ENCODE measurements at regions not wholly inside any gene's neighbourhood (a gene's known extent, or its start where the extent isn't known, plus 50 kb on each side); places are given as distances from the start of the nearest gene placed in this dataset.

- Histone ChIP-seq H3K4me3 (no peak overlapping the region), H3K9me3 (no peaks in the 10 kb centered on the region), H3K27ac (no peak overlapping the region), H3K27me3 (no peaks in the 10 kb centered on the region), H3K4me1 (no peaks in the 10 kb centered on the region), H3K36me3 (replicated peaks in 1 of 2; ENCODE audit: insufficient read depth in 1 of 2, low read depth in 2 of 2) (no peaks in the 10 kb centered on the region)
- intact Hi-C loops (cut with DNase I): no loop called here
- TF ChIP-seq POLR2A (IDR thresholded peaks at IDR 0.05): no peak
- TF ChIP-seq CTCF (IDR thresholded peaks at IDR 0.05): no peak
- DNase-seq (no peak), ATAC-seq (no peak)
- 89 to 91% methylated on average over 2 of the region's 2 CpGs for WGBS, 2 donors
Measured at GRCh38 chr13:50722440-50723125, 120.9 kb downstream of the DLEU7 start.

GRCh38 chr13:50724438-50724837 is 119.1 kb downstream of the DLEU7 start:
- no peak for DNase-seq
- intact Hi-C loops (cut with DNase I): no loop called here
- no peaks in the 10 kb centered on the region for H3K36me3 ChIP-seq (replicated peaks in 1 of 2; ENCODE audit: insufficient read depth in 1 of 2, low read depth in 2 of 2)
- no peaks in the 10 kb centered on the region for H3K27me3 ChIP-seq
- no peaks in the 10 kb centered on the region for H3K4me1 ChIP-seq
- no peak overlapping the region for H3K27ac ChIP-seq
- no peak for TF ChIP-seq CTCF (IDR thresholded peaks at IDR 0.05)
- TF ChIP-seq POLR2A (IDR thresholded peaks at IDR 0.05): no peak
- H3K9me3 ChIP-seq: no peaks in the 10 kb centered on the region
- no peak for ATAC-seq
- 91 to 92% methylated on average over 4 of the region's 4 CpGs for WGBS, 2 donors
- H3K4me3 ChIP-seq: no peak overlapping the region

GRCh38 chr13:50724913-50725312 is 118.6 kb downstream of the DLEU7 start:
- H3K27me3 ChIP-seq: no peaks in the 10 kb centered on the region
- intact Hi-C loops (cut with DNase I): no loop called here
- H3K27ac ChIP-seq: no peak overlapping the region
- no peaks in the 10 kb centered on the region for H3K9me3 ChIP-seq
- ATAC-seq: no peak
- WGBS, 2 donors: 44 to 60% methylated on average over 5 of the region's 5 CpGs
- H3K4me3 ChIP-seq: no peak overlapping the region
- TF ChIP-seq POLR2A (IDR thresholded peaks at IDR 0.05): no peak
- no peak for TF ChIP-seq CTCF (IDR thresholded peaks at IDR 0.05)
- DNase-seq: peak in 2 of 4 donors; percentile 17 to 19
- no peaks in the 10 kb centered on the region for H3K36me3 ChIP-seq (replicated peaks in 1 of 2; ENCODE audit: insufficient read depth in 1 of 2, low read depth in 2 of 2)
- H3K4me1 ChIP-seq: no peaks in the 10 kb centered on the region

GRCh38 chr13:50726164-50726563 is 117.3 kb downstream of the DLEU7 start:
- DNase-seq (no peak), ATAC-seq (no peak)
- intact Hi-C loops (cut with DNase I): no loop called here
- no peaks in the 10 kb centered on the region for H3K4me1 ChIP-seq
- no peak overlapping the region for H3K4me3 ChIP-seq
- H3K27me3 ChIP-seq: no peaks in the 10 kb centered on the region
- TF ChIP-seq POLR2A (IDR thresholded peaks at IDR 0.05): no peak
- TF ChIP-seq CTCF (IDR thresholded peaks at IDR 0.05): no peak
- 78 to 81% methylated on average over 4 of the region's 4 CpGs for WGBS, 2 donors
- no peaks in the 10 kb centered on the region for H3K36me3 ChIP-seq (replicated peaks in 1 of 2; ENCODE audit: insufficient read depth in 1 of 2, low read depth in 2 of 2)
- H3K9me3 ChIP-seq: no peaks in the 10 kb centered on the region
- H3K27ac ChIP-seq: no peak overlapping the region

GRCh38 chr13:50729177-50729576 is 114.3 kb downstream of the DLEU7 start:
- no peaks in the 10 kb centered on the region for H3K36me3 ChIP-seq (replicated peaks in 1 of 2; ENCODE audit: insufficient read depth in 1 of 2, low read depth in 2 of 2)
- no peaks in the 10 kb centered on the region for H3K27me3 ChIP-seq
- H3K4me3 ChIP-seq: no peak overlapping the region
- intact Hi-C loops (cut with DNase I): no loop called here
- no peak for ATAC-seq
- TF ChIP-seq CTCF (IDR thresholded peaks at IDR 0.05) (no peak), POLR2A (IDR thresholded peaks at IDR 0.05) (no peak)
- no peak overlapping the region for H3K27ac ChIP-seq
- no peak for DNase-seq
- no peaks in the 10 kb centered on the region for H3K4me1 ChIP-seq
- no peaks in the 10 kb centered on the region for H3K9me3 ChIP-seq

Measured in body of pancreas (tissue), 4 donors.